Stimulated activated CD8-positive, alpha-beta memory T cell treated with anti-CD3 and anti-CD28 coated beads, Interleukin-12 subunit alpha, Interleukin-12 subunit beta, amount 100 ng/mL, for 1 hour (primary cell): ENCODE measurements at regions not wholly inside any gene's neighbourhood (a gene's known extent, or its start where the extent isn't known, plus 50 kb on each side); places are given as distances from the start of the nearest gene placed in this dataset.
"Not testable (repeated sequence)": the region's sequence is repeated elsewhere in the genome, so short reads cannot be mapped to it uniquely, and the experiment has no call there.

Experiments used
- DNase-seq: peaks from one replicate; pipeline ENCODE4 v3.0.0-alpha.2; 2020; ENCODE audit warnings: low read depth

GRCh38 chr13:106096661-106097092 lies 438.8 kb downstream of the EFNB2 start:
- no peak for DNase-seq

- no peak for DNase-seq
These were observed 439.5 kb downstream of the EFNB2 start for GRCh38 chr13:106095919-106096318.

- no peak for DNase-seq
These were observed 440.1 kb downstream of the EFNB2 start for GRCh38 chr13:106095406-106095805.

- no peak for DNase-seq
These were observed 445.5 kb downstream of the EFNB2 start for GRCh38 chr13:106090001-106090400.

GRCh38 chr13:106089261-106089980 lies 446.0 kb downstream of the EFNB2 start:
- no peak for DNase-seq

- DNase-seq, result no peak
These were observed 447.4 kb downstream of the EFNB2 start for GRCh38 chr13:106088085-106088484.

- no peak for DNase-seq
These were observed 448.3 kb downstream of the EFNB2 start for GRCh38 chr13:106087201-106087600.

- no peak for DNase-seq
These were observed 451.7 kb downstream of the EFNB2 start for GRCh38 chr13:106083620-106084350.

- not testable (repeated sequence) for DNase-seq
These were observed 454.2 kb downstream of the EFNB2 start for GRCh38 chr13:106081221-106081620.

- no peak for DNase-seq
These were observed 457.3 kb downstream of the EFNB2 start for GRCh38 chr13:106078191-106078590.

- no peak for DNase-seq
These were observed 458.4 kb downstream of the EFNB2 start for GRCh38 chr13:106077017-106077416.

- no peak for DNase-seq
These were observed 463.4 kb downstream of the EFNB2 start for GRCh38 chr13:106072014-106072413.

- DNase-seq, result no peak
These were observed 471.7 kb downstream of the EFNB2 start for GRCh38 chr13:106063591-106064313.

GRCh38 chr13:106061781-106062180 lies 473.7 kb downstream of the EFNB2 start:
- no peak for DNase-seq

- DNase-seq, result no peak
These were observed 478.6 kb downstream of the EFNB2 start for GRCh38 chr13:106056851-106057250.

- DNase-seq, result no peak
These were observed 483.2 kb downstream of the EFNB2 start for GRCh38 chr13:106052200-106052767.

- no peak for DNase-seq
These were observed 486.3 kb downstream of the EFNB2 start for GRCh38 chr13:106049171-106049570.

GRCh38 chr13:106048386-106048785 lies 487.1 kb downstream of the EFNB2 start:
- no peak for DNase-seq

GRCh38 chr13:106047859-106048258 lies 487.6 kb downstream of the EFNB2 start:
- DNase-seq, result no peak

GRCh38 chr13:106042996-106043581 lies 492.4 kb downstream of the EFNB2 start:
- no peak for DNase-seq

GRCh38 chr13:106041445-106041844 lies 494.0 kb downstream of the EFNB2 start:
- no peak for DNase-seq

- DNase-seq, result no peak
These were observed 496.7 kb downstream of the EFNB2 start for GRCh38 chr13:106038752-106039151.
